Neutrophil (primary cell): ENCODE measurements at regions not wholly inside any gene's neighbourhood (a gene's known extent, or its start where the extent isn't known, plus 50 kb on each side); places are given as distances from the start of the nearest gene placed in this dataset.

Source experiments
- H3K27ac ChIP-seq: fragments of 200-600 bp; sonication (generic); 2 replicates; pipeline ENCODE4 v1.5.1; 2016; ENCODE audit warnings: mild to moderate bottlenecking, moderate library complexity
- H3K27me3 ChIP-seq: fragments of 200-600 bp; sonication (generic); 2 replicates; pipeline ENCODE4 v1.6.0; 2016; ENCODE audit warnings: mild to moderate bottlenecking
- H3K36me3 ChIP-seq: fragments of 200-600 bp; sonication (generic); 2 replicates; pipeline ENCODE4 v1.5.1; 2017
- H3K4me1 ChIP-seq, 2 experiments: fragments of 200-600 bp in 1 of 2; sonication (generic) in 1 of 2; 1 replicate in 1 of 2; 2 replicates in 1 of 2; pipeline versions ENCODE4 v1.5.1 to v1.6.1; 2013 to 2016; ENCODE audit warnings: low read depth in 1 of 2, low read length in 1 of 2, mild to moderate bottlenecking in 1 of 2, moderate library complexity in 1 of 2; ENCODE audit not compliant: control insufficient read depth in 1 of 2, insufficient read depth in 1 of 2
- H3K4me3 ChIP-seq, 2 experiments: fragments of 200-600 bp in 1 of 2; sonication (generic) in 1 of 2; 1 replicate in 1 of 2; 2 replicates in 1 of 2; pipeline ENCODE4 v1.5.1; 2013 to 2016; ENCODE audit warnings: low read depth in 1 of 2, low read length in 1 of 2, mild to moderate bottlenecking in 1 of 2, moderate library complexity in 1 of 2
- H3K9me3 ChIP-seq: fragments of 200-600 bp; sonication (generic); 2 replicates; pipeline ENCODE4 v1.5.1; 2016
- TF ChIP-seq, protein P1 (sequence below): fragments of 200-600 bp; sonication (generic); IDR thresholded peaks from 2 replicates; pipeline ENCODE4 v1.5.1; 2016; ENCODE audit warnings: antibody characterized with exemption

DNA sequence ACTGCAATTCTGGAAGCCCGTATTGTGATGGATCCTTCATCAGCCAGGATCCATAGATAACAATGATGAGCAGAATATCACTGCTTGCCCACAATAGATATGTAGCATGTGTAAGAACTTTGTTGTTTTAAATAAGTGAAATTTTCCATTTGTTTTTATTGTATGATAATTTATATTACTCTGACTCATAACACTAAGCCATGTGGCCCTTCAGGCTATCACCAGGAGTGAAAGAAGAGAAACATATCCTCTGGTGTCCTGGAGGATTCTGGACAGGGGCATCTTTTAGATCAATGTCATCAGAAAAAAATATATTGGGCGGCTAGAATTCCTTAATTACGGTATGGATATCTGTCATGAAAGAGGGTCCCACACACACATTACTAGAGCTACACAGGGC, 167.5 kb downstream of the SLC6A15 start:
- Histone ChIP-seq H3K4me3 (no peak overlapping the region), H3K36me3 (no peaks in the 10 kb centered on the region), H3K9me3 (no peaks in the 10 kb centered on the region), H3K27me3 (no peaks in the 10 kb centered on the region), H3K27ac (no peak overlapping the region), H3K4me1 (no peaks in the 10 kb centered on the region)
- TF ChIP-seq, protein P1, sequence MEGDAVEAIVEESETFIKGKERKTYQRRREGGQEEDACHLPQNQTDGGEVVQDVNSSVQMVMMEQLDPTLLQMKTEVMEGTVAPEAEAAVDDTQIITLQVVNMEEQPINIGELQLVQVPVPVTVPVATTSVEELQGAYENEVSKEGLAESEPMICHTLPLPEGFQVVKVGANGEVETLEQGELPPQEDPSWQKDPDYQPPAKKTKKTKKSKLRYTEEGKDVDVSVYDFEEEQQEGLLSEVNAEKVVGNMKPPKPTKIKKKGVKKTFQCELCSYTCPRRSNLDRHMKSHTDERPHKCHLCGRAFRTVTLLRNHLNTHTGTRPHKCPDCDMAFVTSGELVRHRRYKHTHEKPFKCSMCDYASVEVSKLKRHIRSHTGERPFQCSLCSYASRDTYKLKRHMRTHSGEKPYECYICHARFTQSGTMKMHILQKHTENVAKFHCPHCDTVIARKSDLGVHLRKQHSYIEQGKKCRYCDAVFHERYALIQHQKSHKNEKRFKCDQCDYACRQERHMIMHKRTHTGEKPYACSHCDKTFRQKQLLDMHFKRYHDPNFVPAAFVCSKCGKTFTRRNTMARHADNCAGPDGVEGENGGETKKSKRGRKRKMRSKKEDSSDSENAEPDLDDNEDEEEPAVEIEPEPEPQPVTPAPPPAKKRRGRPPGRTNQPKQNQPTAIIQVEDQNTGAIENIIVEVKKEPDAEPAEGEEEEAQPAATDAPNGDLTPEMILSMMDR: no peak

DNA sequence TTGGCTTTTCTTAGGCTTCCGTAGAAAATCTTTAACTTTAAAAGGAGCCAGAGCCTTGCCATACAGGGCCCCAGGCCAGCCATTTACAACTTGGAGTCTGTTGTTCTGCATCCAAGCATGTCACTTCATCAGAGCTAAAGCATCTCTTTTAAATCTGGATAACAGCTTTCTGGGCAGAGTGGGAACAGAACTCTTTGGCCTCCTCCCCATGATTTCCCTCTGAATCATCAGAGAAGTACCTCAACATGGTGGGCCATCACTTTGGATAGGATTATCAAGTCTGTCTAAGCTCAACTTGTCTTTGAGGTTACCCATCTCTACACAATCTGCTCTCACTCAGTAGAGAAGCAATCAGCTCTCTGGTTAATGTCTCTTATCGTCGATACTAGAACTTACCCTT, 170.9 kb downstream of the SLC6A15 start:
- no peaks in the 10 kb centered on the region for H3K9me3 ChIP-seq
- H3K27me3 ChIP-seq: no peaks in the 10 kb centered on the region
- TF ChIP-seq, protein P1: no peak
- H3K27ac ChIP-seq: no peak overlapping the region
- no peaks in the 10 kb centered on the region for H3K4me1 ChIP-seq
- H3K36me3 ChIP-seq: no peaks in the 10 kb centered on the region
- H3K4me3 ChIP-seq: no peak overlapping the region

DNA sequence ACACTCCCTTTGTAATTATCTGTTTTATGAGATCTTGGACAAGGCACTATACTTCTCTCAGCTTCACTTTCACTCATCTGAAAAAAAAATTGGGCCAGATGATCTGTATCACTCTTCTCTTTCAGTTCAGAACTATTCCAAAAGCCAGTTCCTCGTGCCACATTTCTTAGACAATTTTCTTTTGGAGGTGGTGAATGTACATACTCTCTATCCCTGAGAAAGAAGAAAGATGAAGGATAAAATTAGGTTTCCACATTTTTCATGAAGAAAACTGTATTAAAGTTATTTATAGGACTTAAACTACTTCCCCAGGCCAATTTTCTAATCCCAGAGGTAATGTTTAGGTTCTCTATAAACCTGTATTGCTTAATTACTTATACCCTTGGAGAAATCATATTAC, 171.6 kb downstream of the SLC6A15 start:
- no peaks in the 10 kb centered on the region for H3K27me3 ChIP-seq
- TF ChIP-seq, protein P1: no peak
- no peaks in the 10 kb centered on the region for H3K36me3 ChIP-seq
- H3K9me3 ChIP-seq: no peaks in the 10 kb centered on the region
- H3K27ac ChIP-seq: no peak overlapping the region
- H3K4me3 ChIP-seq: no peak overlapping the region
- H3K4me1 ChIP-seq: no peaks in the 10 kb centered on the region

DNA sequence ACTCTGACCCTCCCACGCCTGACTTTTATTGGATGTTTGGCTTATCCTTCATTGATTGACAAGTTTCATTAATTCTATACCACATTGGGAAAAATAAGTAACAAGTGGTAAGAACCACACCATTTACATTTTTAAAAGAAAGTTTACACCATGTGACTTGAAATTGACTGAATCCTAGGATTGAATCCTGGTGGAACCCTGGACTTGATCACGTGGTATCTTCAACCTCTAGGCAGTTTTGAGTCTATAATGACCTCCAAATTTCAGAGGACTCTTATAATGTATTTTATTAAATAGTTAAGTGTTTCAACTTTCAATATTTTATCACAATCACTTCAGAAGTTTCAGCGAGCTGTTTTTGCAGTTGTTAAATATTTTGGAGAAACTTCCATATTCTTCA, 172.0 kb downstream of the SLC6A15 start:
- Histone ChIP-seq H3K27me3 (no peaks in the 10 kb centered on the region), H3K4me3 (no peak overlapping the region), H3K36me3 (no peaks in the 10 kb centered on the region), H3K9me3 (no peaks in the 10 kb centered on the region), H3K27ac (no peak overlapping the region), H3K4me1 (no peaks in the 10 kb centered on the region)
- TF ChIP-seq, protein P1: no peak

DNA sequence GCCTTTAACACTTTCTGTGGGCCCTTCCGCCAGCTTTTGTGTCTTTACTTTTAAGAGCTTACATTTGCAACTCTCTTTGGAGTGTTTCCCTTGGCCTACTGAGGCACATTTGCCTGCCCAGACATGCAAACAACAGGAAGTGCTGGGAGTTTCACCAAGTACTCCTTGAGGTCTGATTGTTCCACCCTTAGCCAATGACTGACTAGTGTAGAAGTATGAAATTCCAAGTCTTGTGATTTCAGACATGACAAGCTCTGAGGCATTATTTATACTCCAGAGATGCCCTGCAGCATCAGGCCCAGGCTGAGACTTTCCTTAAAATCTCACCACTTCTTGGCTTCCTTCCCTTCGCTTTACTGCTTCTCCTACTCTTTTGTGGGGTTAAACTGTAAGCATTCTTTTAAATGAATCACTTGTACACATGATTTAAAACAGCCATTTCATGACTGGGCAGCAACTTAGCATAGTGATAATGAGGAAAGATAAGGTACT, 174.1 kb downstream of the SLC6A15 start:
- TF ChIP-seq, protein P1: no peak
- no peak overlapping the region for H3K4me3 ChIP-seq
- no peaks in the 10 kb centered on the region for H3K9me3 ChIP-seq
- no peaks in the 10 kb centered on the region for H3K27me3 ChIP-seq
- H3K27ac ChIP-seq: no peak overlapping the region
- H3K36me3 ChIP-seq: no peaks in the 10 kb centered on the region
- no peaks in the 10 kb centered on the region for H3K4me1 ChIP-seq

DNA sequence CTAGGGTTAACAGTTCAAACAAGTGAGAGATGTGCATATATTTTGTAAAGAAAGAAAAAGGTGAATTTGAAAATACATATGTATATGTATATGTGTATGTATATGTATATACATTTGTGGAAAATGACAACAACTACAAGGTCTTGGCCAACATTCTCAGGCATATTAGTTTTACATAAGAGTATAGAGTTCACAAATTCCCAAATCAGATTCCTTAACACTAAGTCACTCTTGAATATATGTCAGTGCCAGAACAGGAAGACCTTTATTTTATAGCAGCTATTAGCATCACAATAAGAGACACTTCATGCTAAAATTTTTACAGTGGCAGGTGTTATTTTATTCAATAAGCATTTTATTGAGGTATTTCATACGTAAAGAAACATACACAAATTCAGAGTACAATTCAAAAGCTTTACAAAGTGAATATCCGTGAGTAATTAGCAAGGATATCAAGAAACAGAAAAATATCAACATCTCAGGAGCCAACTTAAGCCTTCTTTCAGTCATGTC, 179.7 kb downstream of the SLC6A15 start:
- Histone ChIP-seq H3K9me3 (no peaks in the 10 kb centered on the region), H3K36me3 (no peaks in the 10 kb centered on the region), H3K27ac (no peak overlapping the region), H3K4me3 (no peak overlapping the region), H3K27me3 (no peaks in the 10 kb centered on the region), H3K4me1 (no peaks in the 10 kb centered on the region)
- TF ChIP-seq, protein P1: no peak
